H1 (cell line): ENCODE measurements at regions not wholly inside any gene's neighbourhood (a gene's known extent, or its start where the extent isn't known, plus 50 kb on each side); places are given as distances from the start of the nearest gene placed in this dataset.

Experiments used
- KDM1A ChIP-seq: fragments of 200-600, 300-600 bp; sonication (generic); IDR thresholded peaks from 2 replicates; pipeline ENCODE4 v1.7.1; 2016; ENCODE audit warnings: mild to moderate bottlenecking, low read length, borderline replicate concordance

GRCh38 chr3:106256249-106256957 is 387.6 kb upstream of the CBLB start (continued):
- TF ChIP-seq KDM1A, result no peak
